ENCODE measurements at regions not wholly inside any gene's neighbourhood (a gene's known extent, or its start where the extent isn't known, plus 50 kb on each side); places are given as distances from the start of the nearest gene placed in this dataset.

DNA sequence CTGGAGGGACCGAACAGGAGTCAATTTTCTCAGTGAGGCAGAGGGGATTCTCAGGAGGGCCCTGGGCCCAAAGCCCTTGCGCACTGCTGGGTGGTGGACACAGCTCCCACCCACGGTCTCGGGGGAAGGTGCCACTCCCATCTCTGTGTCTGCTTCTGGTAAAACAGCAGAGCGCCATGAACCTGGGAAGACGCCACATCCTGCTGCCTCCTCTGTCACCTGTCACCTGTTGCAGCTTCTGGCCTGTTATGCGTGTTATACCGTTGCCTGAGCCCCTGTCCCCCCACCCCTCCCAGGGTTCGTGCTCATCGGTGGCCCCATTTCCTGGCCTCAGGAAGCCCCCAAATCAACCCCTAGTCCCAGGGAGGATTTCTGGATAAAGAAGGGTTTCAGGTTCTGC is 125.8 kb upstream of the AJAP1 start:
- Histone ChIP-seq H2AFZ (ENCODE audit: low read depth, low read length) (no peak overlapping the region), H3K9ac (ENCODE audit: low read depth, low read length) (no peak overlapping the region), H3K36me3 (ENCODE audit: insufficient read depth, low read length) (no peaks in the 10 kb centered on the region), H4K20me1 (ENCODE audit: insufficient read depth, low read length) (no peaks in the 10 kb centered on the region), H3K27me3 (ENCODE audit: insufficient read depth, low read length, poor library complexity) (no peaks in the 10 kb centered on the region), H3K79me2 (ENCODE audit: insufficient read depth, low read length) (no peaks in the 10 kb centered on the region), H3K9me3 (ENCODE audit: insufficient read depth, low read length, severe bottlenecking) (no peaks in the 10 kb centered on the region), H3K4me3 (ENCODE audit: low read depth in 1 of 2, low read length in 2 of 2) (no peak overlapping the region), H3K4me2 (ENCODE audit: insufficient read depth, low read length) (no peak overlapping the region), H3K4me1 (ENCODE audit: insufficient read depth, low read length) (no peaks in the 10 kb centered on the region), H3K27ac (ENCODE audit: low read length) (no peak overlapping the region)
- DNase-seq (no peak), ATAC-seq (ENCODE audit: insufficient read depth, low read depth) (no peak)
- TF ChIP-seq EZH2 (IDR thresholded peaks at IDR 0.05; ENCODE audit: borderline replicate concordance, low read depth, low read length, severe bottlenecking), result no peak
- no peak for TF ChIP-seq CTCF (IDR thresholded peaks at IDR 0.05; ENCODE audit: borderline replicate concordance, extremely low read depth, low read length, poor library complexity, severe bottlenecking)

DNA sequence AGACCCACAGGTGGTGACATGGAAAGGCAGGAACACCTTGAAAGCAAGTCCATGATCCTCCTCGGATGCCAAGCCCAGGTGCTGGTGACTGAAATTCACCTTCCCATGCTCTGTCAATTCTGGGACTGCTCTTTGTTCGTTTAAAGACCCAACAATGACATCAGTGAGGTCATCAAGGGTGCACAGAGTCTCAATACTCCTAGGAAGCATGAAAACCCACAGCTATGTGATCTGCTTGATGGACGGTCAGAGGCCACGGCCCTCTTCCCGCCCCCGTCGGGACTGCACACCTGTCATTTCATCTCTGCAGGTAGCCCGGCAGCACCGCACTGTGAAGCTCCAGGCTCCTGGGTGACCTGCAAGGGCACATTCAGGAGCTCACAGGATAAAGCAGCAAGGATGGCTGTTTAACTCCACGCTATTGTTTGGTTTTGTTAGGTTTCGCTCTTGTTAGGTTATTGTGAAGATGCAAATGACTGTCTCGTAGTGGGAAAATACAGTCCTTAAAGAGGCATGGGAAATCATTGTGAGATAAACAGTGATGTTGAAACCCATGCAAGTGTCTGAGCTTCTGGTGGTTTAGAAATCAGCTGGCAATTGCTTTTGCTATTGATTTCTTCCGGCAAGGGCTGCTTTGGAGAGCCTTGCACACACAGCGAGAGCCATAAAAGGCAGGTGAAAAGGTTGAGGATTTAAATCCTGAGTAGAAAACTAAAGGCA is 124.8 kb upstream of the AJAP1 start:
- Histone ChIP-seq H3K9ac (ENCODE audit: low read depth, low read length) (no peak overlapping the region), H3K4me3 (ENCODE audit: low read depth in 1 of 2, low read length in 2 of 2) (no peak overlapping the region), H3K9me3 (ENCODE audit: insufficient read depth, low read length, severe bottlenecking) (no peaks in the 10 kb centered on the region), H3K4me2 (ENCODE audit: insufficient read depth, low read length) (no peak overlapping the region), H2AFZ (ENCODE audit: low read depth, low read length) (no peak overlapping the region), H3K27me3 (ENCODE audit: insufficient read depth, low read length, poor library complexity) (no peaks in the 10 kb centered on the region), H3K4me1 (ENCODE audit: insufficient read depth, low read length) (no peaks in the 10 kb centered on the region), H3K36me3 (ENCODE audit: insufficient read depth, low read length) (no peaks in the 10 kb centered on the region), H3K27ac (ENCODE audit: low read length) (no peak overlapping the region), H3K79me2 (ENCODE audit: insufficient read depth, low read length) (no peaks in the 10 kb centered on the region), H4K20me1 (ENCODE audit: insufficient read depth, low read length) (no peaks in the 10 kb centered on the region)
- no peak for TF ChIP-seq EZH2 (IDR thresholded peaks at IDR 0.05; ENCODE audit: borderline replicate concordance, low read depth, low read length, severe bottlenecking)
- TF ChIP-seq CTCF (IDR thresholded peaks at IDR 0.05; ENCODE audit: borderline replicate concordance, extremely low read depth, low read length, poor library complexity, severe bottlenecking), result no peak
- ATAC-seq (ENCODE audit: insufficient read depth, low read depth) (no peak), DNase-seq (no peak)

GRCh38 chr1:4530166-4530785 is 124.1 kb upstream of the AJAP1 start:
- DNase-seq, result no peak
- no peak overlapping the region for H3K4me3 ChIP-seq (ENCODE audit: low read depth in 1 of 2, low read length in 2 of 2)

More at GRCh38 chr1:4530166-4530785, 124.1 kb upstream of the AJAP1 start:
- no peaks in the 10 kb centered on the region for H4K20me1 ChIP-seq (ENCODE audit: insufficient read depth, low read length)
- H3K4me1 ChIP-seq (ENCODE audit: insufficient read depth, low read length), result no peaks in the 10 kb centered on the region
- TF ChIP-seq CTCF (IDR thresholded peaks at IDR 0.05; ENCODE audit: borderline replicate concordance, extremely low read depth, low read length, poor library complexity, severe bottlenecking) (no peak), EZH2 (IDR thresholded peaks at IDR 0.05; ENCODE audit: borderline replicate concordance, low read depth, low read length, severe bottlenecking) (no peak)
- no peak overlapping the region for H3K4me2 ChIP-seq (ENCODE audit: insufficient read depth, low read length)
- H3K79me2 ChIP-seq (ENCODE audit: insufficient read depth, low read length), result no peaks in the 10 kb centered on the region
- no peak overlapping the region for H3K27ac ChIP-seq (ENCODE audit: low read length)
- H2AFZ ChIP-seq (ENCODE audit: low read depth, low read length), result no peak overlapping the region
- H3K9me3 ChIP-seq (ENCODE audit: insufficient read depth, low read length, severe bottlenecking), result no peaks in the 10 kb centered on the region
- no peak for ATAC-seq (ENCODE audit: insufficient read depth, low read depth)
- no peaks in the 10 kb centered on the region for H3K36me3 ChIP-seq (ENCODE audit: insufficient read depth, low read length)
- no peak overlapping the region for H3K9ac ChIP-seq (ENCODE audit: low read depth, low read length)
- H3K27me3 ChIP-seq (ENCODE audit: insufficient read depth, low read length, poor library complexity), result no peaks in the 10 kb centered on the region

Data from DND-41 (cell line).